Fibroblast of upper back skin (primary cell): ENCODE measurements at regions not wholly inside any gene's neighbourhood (a gene's known extent, or its start where the extent isn't known, plus 50 kb on each side); places are given as distances from the start of the nearest gene placed in this dataset.
"Not testable (repeated sequence)": the region's sequence is repeated elsewhere in the genome, so short reads cannot be mapped to it uniquely, and the experiment has no call there.

Source experiments
- DNase-seq: peaks from one replicate; pipeline ENCODE4 v3.0.0-alpha.2; 2013

DNA sequence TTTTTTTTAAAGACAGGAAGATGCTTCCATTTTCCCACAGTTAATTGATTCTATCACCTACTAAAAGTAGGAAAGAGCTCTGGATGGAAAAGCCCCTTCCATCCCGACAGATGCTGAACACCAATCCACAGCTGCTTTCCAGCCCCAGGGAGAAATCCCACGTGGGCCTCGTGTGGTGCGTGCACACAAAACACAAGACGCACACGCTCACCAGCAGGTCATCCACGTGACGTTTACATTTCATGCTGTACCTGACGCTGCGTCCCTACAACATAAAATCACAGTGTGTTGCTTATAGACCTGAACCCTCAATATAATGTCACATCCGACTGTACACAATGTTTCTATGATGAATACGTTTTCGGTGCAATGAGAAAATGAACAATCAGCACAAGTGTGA, 50.2 kb upstream of the DACT2 start:
- DNase-seq: no peak

DNA sequence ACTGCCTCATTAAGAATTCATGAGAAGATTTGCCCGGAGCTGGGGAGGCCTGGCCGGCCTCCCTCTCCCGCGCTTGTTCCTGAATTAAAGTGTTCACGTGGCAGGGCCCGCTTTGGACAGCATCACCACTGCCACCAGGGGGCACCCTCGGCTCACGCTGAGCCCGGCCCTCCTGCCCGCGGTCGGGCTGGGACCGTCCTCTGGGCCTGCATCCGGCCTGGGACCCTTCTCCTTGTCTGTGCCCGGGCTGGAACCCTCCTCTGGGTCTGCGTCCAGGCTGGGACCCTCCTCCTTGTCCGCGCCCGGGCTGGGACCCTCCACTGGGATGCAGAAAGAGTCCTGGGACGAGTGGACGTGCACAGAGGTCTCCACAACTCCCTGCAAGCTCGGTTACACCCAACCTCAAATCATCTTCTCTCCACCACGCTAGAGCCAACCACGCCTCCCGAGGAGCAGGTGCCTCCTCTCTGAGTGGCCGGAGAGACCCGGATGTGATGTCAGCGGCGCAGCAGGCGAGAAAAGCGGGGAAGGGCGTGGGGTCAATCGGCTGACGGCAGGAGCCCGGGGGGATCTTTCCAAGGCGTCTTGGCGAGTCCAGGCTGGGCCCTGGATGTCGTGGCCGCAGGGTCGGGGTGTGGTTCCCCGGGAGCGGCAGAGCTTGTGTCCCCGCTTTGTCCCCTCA, 50.9 kb upstream of the DACT2 start:
- no peak for DNase-seq

DNA sequence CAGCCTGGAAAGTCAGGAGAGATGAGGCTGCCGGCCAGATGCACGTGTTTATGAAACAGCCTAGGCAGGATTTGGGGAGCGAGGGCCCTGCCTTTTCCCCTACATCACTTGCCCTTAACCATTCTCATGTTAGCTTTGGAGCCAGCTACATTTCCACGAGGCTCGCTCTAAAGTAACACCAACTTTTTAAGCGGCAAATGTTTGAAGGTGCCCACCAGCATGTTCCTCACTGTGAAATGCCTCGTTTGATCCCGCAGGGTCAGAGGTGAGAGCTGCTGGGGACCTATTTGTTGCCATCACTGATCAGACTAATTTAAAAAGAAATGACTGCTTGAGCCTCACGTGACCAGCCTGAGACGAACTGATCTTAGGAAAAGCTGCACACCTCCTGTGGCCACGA, 51.6 kb upstream of the DACT2 start:
- no peak for DNase-seq

DNA sequence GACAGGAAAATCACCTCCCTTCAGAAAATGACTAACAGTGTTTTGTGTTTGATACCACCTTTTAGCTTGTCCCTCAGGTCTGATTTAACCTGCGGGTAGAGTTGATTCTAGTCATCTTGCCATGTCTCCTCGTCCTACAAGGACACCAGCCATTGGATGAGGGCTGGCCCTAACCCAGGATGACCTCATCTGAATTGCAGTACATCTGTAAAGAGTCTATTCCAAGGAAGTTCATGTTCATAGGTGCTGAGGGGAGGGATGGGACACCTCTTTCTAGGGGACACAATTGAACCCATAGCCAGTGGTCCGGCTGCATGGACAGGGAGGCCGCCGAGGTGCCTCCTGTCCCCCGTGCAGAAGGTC, 52.0 kb upstream of the DACT2 start:
- no peak for DNase-seq

DNA sequence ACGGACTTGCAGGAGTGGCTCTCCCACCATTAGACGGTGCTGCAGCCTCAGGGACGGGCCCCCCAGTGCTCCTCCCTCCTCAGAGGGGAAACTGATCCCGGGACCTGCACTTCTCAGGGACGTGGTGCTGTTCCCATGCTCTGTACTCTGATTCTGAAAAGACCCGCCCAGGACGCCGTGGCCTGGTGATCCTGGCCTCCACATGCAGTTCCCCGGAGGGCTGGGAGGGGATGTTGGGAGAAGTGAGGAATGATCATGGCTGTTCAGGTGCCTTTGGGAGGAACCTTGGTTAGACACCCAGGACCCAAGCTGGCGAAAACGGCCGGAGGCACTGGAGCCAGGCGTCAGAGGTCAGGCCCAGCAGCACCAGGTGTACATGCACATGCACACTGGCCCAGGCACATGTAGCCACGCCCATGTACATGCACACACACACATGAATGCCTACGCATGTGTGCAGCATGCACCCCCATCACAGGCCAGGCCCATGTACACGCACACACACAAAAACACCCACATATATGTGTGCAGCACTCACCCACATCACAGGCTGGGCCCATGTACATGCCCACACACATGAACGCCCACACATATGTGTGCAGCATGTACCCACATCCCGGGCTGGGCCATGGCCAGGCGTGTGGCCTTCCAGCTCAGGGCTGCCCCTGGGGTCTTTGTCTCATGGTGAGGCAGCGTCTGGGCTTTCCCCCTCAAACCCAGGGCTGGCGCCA, 52.6 kb upstream of the DACT2 start:
- DNase-seq: no peak

- no peak for DNase-seq
These were observed 53.3 kb upstream of the DACT2 start for GRCh38 chr6:168372889-168373288.

GRCh38 chr6:168373389-168373788, 53.8 kb upstream of the DACT2 start:
- DNase-seq: no peak

GRCh38 chr6:168374051-168374502, 54.5 kb upstream of the DACT2 start:
- no peak for DNase-seq

- DNase-seq: no peak
These were observed 55.0 kb upstream of the DACT2 start for GRCh38 chr6:168374541-168375071.

DNA sequence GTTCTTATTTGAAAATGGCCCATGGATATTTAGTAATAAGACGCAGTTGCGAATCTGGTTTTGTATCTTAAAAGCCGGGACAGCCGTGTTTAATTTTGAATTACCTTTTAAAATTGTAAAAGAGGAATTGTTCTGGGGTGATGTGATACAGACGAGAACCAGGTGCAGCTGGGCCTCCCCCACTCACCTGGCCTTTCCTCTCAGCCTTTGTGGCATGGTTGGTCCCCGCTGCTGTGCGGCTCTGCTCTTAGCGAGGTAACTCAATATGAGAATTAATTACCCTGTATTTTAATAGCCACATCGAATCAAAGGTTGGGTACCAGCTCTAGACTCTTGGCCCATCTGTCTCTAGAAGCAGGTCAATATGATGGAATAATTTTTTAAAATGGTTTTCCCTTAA, 56.5 kb upstream of the DACT2 start:
- DNase-seq: no peak

DNA sequence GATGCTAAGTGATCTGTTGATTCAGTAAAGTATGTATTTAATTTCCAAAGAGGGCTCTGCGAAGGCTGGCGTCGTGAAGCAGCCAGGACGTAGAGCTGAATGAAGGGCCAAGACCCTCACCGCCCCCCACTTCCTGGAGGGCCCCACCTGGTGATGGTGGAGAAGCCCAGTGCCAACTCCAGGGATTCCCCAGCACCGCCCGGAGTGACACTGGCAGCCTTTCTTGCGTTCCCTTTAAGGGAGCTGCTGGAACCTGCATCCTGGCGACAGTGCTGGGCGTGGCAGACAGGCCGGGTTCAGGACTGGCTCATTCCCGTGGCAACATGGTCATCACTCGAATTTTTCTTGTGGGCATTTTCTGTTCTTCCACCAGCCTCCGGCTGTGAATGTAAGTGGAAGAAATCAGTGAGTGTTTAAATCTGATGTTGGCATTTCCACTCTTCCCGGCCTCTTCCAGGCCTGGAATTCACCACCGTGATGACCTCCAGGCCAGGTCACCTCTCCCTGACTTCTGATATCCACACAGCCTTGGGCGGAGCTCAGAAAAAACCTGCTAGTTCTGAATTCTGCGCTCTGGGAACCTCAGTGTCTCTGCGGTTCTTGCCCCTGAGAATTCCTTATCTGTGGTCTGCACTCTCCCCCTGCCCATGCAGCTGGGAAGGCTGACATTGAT, 57.4 kb upstream of the DACT2 start:
- DNase-seq: no peak

DNA sequence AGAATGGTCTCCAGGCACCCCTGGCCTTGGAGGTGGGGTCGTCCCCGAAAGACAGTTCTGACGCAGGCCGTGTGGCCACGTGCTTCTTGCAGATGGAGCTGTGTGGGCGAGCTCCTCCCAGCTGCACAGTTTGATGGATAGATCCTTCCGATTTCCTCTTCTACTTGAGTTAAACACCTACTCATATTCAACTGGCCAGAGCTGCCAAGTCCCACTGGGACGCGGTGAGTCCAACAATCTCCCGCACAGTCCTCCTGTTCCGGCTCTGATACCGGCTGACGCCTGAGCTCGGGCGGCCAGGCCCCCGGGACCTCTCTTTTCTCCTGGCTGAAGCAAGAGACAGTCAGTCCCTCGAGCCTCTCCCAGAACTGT, 57.9 kb upstream of the DACT2 start:
- DNase-seq: no peak

- no peak for DNase-seq
These were observed 58.6 kb upstream of the DACT2 start for GRCh38 chr6:168377856-168378832.

DNA sequence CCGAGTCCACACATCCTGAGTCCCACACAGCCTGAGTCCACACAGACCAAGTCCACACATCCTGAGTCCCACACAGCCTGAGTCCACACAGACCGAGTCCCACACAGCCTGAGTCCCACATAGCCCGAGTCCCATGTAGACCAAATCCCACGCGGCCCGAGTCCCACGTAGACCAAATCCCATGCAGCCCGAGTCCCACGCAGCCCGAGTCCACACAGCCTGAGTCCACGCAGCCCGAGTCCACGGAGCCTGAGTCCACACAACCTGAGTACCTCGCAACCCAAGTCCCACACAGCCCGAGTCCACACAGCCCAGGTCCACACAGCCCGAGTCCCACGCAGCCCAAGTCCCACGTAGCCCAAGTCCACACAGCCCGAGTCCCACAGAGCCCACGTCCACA, 60.0 kb upstream of the DACT2 start:
- not testable (repeated sequence) for DNase-seq

DNA sequence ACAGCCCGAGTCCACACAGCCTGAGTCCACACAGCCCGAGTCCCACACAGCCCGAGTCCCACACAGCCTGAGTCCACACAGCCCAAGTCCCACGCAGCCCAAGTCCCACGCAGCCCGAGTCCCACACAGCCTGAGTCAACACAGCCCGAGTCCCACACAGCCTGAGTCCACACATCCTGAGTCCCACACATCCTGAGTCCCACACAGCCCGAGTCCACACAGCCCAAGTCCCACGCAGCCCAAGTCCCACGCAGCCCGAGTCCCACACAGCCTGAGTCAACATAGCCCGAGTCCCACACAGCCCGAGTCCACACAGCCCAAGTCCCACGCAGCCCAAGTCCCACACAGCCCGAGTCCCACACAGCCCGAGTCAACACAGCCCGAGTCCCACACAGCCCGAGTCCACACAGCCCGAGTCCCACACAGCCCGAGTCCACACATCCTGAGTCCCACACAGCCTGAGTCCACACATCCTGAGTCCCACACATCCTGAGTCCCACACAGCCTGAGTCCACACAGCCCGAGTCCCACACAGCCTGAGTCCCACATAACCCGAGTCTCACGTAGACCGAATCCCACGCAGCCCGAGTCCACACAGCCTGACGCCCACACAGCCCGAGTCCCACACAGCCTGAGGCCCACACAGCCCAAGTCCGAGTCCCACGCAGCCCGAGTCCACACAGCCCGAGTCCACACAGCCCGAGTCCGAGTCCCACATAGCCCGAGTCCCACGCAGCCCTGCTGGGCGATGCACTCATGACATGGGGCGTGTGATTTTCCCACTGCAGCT, 60.6 kb upstream of the SMOC2 start:
- DNase-seq: not testable (repeated sequence)

GRCh38 chr6:168380956-168381605, 59.9 kb upstream of the SMOC2 start:
- DNase-seq: no peak

GRCh38 chr6:168381726-168382458, 59.1 kb upstream of the SMOC2 start:
- DNase-seq: no peak

- DNase-seq: no peak
These were observed 57.7 kb upstream of the SMOC2 start for GRCh38 chr6:168383062-168383854.
